ENCODE measurements at regions not wholly inside any gene's neighbourhood (a gene's known extent, or its start where the extent isn't known, plus 50 kb on each side); places are given as distances from the start of the nearest gene placed in this dataset.

- TF ChIP-seq, protein P1, sequence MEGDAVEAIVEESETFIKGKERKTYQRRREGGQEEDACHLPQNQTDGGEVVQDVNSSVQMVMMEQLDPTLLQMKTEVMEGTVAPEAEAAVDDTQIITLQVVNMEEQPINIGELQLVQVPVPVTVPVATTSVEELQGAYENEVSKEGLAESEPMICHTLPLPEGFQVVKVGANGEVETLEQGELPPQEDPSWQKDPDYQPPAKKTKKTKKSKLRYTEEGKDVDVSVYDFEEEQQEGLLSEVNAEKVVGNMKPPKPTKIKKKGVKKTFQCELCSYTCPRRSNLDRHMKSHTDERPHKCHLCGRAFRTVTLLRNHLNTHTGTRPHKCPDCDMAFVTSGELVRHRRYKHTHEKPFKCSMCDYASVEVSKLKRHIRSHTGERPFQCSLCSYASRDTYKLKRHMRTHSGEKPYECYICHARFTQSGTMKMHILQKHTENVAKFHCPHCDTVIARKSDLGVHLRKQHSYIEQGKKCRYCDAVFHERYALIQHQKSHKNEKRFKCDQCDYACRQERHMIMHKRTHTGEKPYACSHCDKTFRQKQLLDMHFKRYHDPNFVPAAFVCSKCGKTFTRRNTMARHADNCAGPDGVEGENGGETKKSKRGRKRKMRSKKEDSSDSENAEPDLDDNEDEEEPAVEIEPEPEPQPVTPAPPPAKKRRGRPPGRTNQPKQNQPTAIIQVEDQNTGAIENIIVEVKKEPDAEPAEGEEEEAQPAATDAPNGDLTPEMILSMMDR (IDR thresholded peaks at IDR 0.05; ENCODE audit: low read depth, low read length), result no peak
- TF ChIP-seq POLR2A (IDR thresholded peaks at IDR 0.05; ENCODE audit: extremely low read depth, insufficient read length) (no peak), MAX (IDR thresholded peaks at IDR 0.05; ENCODE audit: low read depth, low read length) (no peak)
These were observed 1094.3 kb upstream of the SLC10A2 start for GRCh38 chr13:104160536-104160935.

Data from NB4 (cell line).